Mesenchymal stem cell (in vitro differentiated cells and primary cell): ENCODE measurements at regions not wholly inside any gene's neighbourhood (a gene's known extent, or its start where the extent isn't known, plus 50 kb on each side); places are given as distances from the start of the nearest gene placed in this dataset.

Source experiments
- DNase-seq: peaks from one replicate; pipeline ENCODE4 v3.0.0-alpha.2; 2013
- H2AFZ ChIP-seq: one replicate; pipeline ENCODE4 v1.6.1; 2013; ENCODE audit warnings: low read depth, mild to moderate bottlenecking, control low read depth, inconsistent platforms, low read length, moderate library complexity
- H2AK5ac ChIP-seq: 2 replicates; pipeline ENCODE4 v1.6.1; 2013; ENCODE audit warnings: low read length, moderate library complexity, mild to moderate bottlenecking, inconsistent platforms; ENCODE audit not compliant: severe bottlenecking
- H2BK120ac ChIP-seq: one replicate; pipeline ENCODE4 v1.6.1; 2013; ENCODE audit warnings: low read depth, mild to moderate bottlenecking, inconsistent platforms, low read length, moderate library complexity
- H2BK12ac ChIP-seq, 2 experiments: one replicate each; pipeline ENCODE4 v1.6.1; 2013; ENCODE audit warnings: inconsistent platforms in 2 of 2, low read length in 2 of 2, mild to moderate bottlenecking in 2 of 2, moderate library complexity in 2 of 2, control low read depth in 1 of 2
- H2BK15ac ChIP-seq: one replicate; pipeline ENCODE4 v1.6.1; 2013; ENCODE audit warnings: mild to moderate bottlenecking, low read depth, inconsistent platforms; ENCODE audit not compliant: poor library complexity, severe bottlenecking
- H2BK5ac ChIP-seq: 2 replicates; pipeline ENCODE4 v1.6.1; 2013; ENCODE audit warnings: low read depth, mild to moderate bottlenecking, low read length, control low read depth, inconsistent platforms; ENCODE audit not compliant: poor library complexity, severe bottlenecking
- H3K14ac ChIP-seq, 2 experiments: one replicate each; pipeline ENCODE4 v1.6.1; 2013; ENCODE audit warnings: inconsistent platforms in 2 of 2, low read length in 2 of 2, control low read depth in 1 of 2, mild to moderate bottlenecking in 1 of 2, moderate library complexity in 1 of 2
- H3K18ac ChIP-seq, 2 experiments: one replicate each; pipeline ENCODE4 v1.6.1; 2013; ENCODE audit warnings: inconsistent platforms in 2 of 2, low read length in 2 of 2, control low read depth in 1 of 2, low read depth in 1 of 2, mild to moderate bottlenecking in 1 of 2
- H3K23ac ChIP-seq, 2 experiments: one replicate each; pipeline ENCODE4 v1.6.1; 2013; ENCODE audit warnings: inconsistent platforms in 2 of 2, low read length in 2 of 2, mild to moderate bottlenecking in 2 of 2, moderate library complexity in 2 of 2, control low read depth in 1 of 2
- H3K27ac ChIP-seq: 2 replicates; pipeline ENCODE4 v1.5.1; 2013; ENCODE audit warnings: mild to moderate bottlenecking, moderate library complexity, low read length, control low read depth, inconsistent platforms; ENCODE audit not compliant: poor library complexity, severe bottlenecking
- H3K27me3 ChIP-seq, 2 experiments: 2 replicates each; pipeline versions ENCODE4 v1.6.1 to v1.7.0; 2013; ENCODE audit warnings: low read length in 2 of 2, mild to moderate bottlenecking in 2 of 2, moderate library complexity in 2 of 2, control low read depth in 1 of 2, inconsistent platforms in 1 of 2; ENCODE audit not compliant: control insufficient read depth in 1 of 2, insufficient read depth in 1 of 2
- H3K36me3 ChIP-seq, 2 experiments: 2 replicates each; pipeline versions ENCODE4 v1.6.1 to v1.7.0; 2013; ENCODE audit warnings: low read length in 2 of 2, control low read depth in 1 of 2, inconsistent platforms in 1 of 2, low read depth in 1 of 2, mild to moderate bottlenecking in 1 of 2; ENCODE audit not compliant: insufficient read depth in 2 of 2, control insufficient read depth in 1 of 2
- H3K4ac ChIP-seq, 2 experiments: one replicate each; pipeline ENCODE4 v1.6.1; 2013; ENCODE audit warnings: inconsistent platforms in 2 of 2, low read length in 2 of 2, mild to moderate bottlenecking in 2 of 2, moderate library complexity in 2 of 2, control low read depth in 1 of 2, low read depth in 1 of 2
- H3K4me1 ChIP-seq: 2 replicates; pipeline ENCODE4 v1.6.1; 2013; ENCODE audit warnings: low read depth, low read length, control low read depth; ENCODE audit not compliant: control insufficient read depth, insufficient read depth
- H3K4me2 ChIP-seq: 2 replicates; pipeline ENCODE4 v1.6.1; 2013; ENCODE audit warnings: low read length, mild to moderate bottlenecking, inconsistent platforms; ENCODE audit not compliant: poor library complexity, severe bottlenecking
- H3K4me3 ChIP-seq, 2 experiments: 2 replicates each; pipeline versions ENCODE4 v1.5.1 to v1.7.0; 2013; ENCODE audit warnings: low read length in 2 of 2, mild to moderate bottlenecking in 2 of 2, control low read depth in 1 of 2, low read depth in 1 of 2; ENCODE audit not compliant: insufficient read depth in 1 of 2
- H3K79me1 ChIP-seq: replicated peaks from 2 replicates; pipeline ENCODE4 v1.6.1; 2013; ENCODE audit warnings: mild to moderate bottlenecking, control low read depth, low read length, inconsistent platforms; ENCODE audit not compliant: poor library complexity, severe bottlenecking
- H3K9ac ChIP-seq: 2 replicates; pipeline ENCODE4 v1.7.0; 2013; ENCODE audit warnings: mild to moderate bottlenecking, low read length, moderate library complexity
- H3K9me3 ChIP-seq: 2 replicates; pipeline ENCODE4 v1.7.0; 2013; ENCODE audit warnings: mild to moderate bottlenecking, low read length; ENCODE audit not compliant: control insufficient read depth
- H4K8ac ChIP-seq: one replicate; pipeline ENCODE4 v1.6.1; 2013; ENCODE audit warnings: inconsistent platforms, mild to moderate bottlenecking, low read length, moderate library complexity
- H4K91ac ChIP-seq: one replicate; pipeline ENCODE4 v1.6.1; 2013; ENCODE audit warnings: mild to moderate bottlenecking, low read length, inconsistent platforms
- WGBS: methylation state at CpG from one replicate; pipeline ENCODE4 v1.1.7; 2013; ENCODE audit warnings: mixed read lengths; 5-methylcytosine and 5-hydroxymethylcytosine counted together

DNA sequence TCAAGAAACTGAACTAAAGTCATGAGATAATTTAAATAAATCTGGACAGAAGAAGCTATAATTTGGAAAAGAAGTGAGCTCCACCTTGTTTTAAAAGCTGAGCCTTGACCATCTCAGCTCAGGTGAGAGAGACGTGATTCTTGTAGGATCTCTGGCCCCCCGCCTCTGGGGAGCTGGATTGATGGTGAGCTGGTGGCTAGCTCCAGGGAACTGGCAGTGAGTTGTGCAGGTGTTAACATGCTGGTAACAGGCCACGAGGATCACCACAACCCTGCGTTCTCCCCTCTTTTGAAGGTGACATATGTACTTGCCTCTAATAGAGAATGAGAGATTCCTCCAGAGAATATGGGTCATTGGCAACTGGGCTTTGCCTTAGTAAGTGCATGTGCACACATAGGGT, 485.1 kb downstream of the IRS2 start:
- no peak overlapping the region for H4K91ac ChIP-seq
- no peaks in the 10 kb centered on the region for H3K79me1 ChIP-seq
- no peak overlapping the region for H2BK15ac ChIP-seq
- H3K27ac ChIP-seq, result no peak overlapping the region
- no peaks in the 10 kb centered on the region for H3K4me1 ChIP-seq
- peaks cover 10 to 33% of the 10 kb centered on the region in 2 experiments for H3K27me3 ChIP-seq
- H3K36me3 ChIP-seq, result no peaks in the 10 kb centered on the region
- no peak overlapping the region for H3K4me3 ChIP-seq
- no peak overlapping the region for H3K23ac ChIP-seq
- H3K4me2 ChIP-seq, result no peak overlapping the region
- no peak overlapping the region for H3K14ac ChIP-seq
- H3K18ac ChIP-seq, result no peak overlapping the region
- no peak overlapping the region for H2BK12ac ChIP-seq
- H2AFZ ChIP-seq, result no peak overlapping the region
- DNase-seq, result no peak
- H3K9me3 ChIP-seq, result no peaks in the 10 kb centered on the region
- H2BK120ac ChIP-seq, result no peak overlapping the region
- no peak overlapping the region for H2BK5ac ChIP-seq
- no peak overlapping the region for H2AK5ac ChIP-seq
- no peak overlapping the region for H4K8ac ChIP-seq
- no peak overlapping the region for H3K4ac ChIP-seq
- H3K9ac ChIP-seq, result no peak overlapping the region
- 98% methylated on average over 4 of the region's 4 CpGs for WGBS

DNA sequence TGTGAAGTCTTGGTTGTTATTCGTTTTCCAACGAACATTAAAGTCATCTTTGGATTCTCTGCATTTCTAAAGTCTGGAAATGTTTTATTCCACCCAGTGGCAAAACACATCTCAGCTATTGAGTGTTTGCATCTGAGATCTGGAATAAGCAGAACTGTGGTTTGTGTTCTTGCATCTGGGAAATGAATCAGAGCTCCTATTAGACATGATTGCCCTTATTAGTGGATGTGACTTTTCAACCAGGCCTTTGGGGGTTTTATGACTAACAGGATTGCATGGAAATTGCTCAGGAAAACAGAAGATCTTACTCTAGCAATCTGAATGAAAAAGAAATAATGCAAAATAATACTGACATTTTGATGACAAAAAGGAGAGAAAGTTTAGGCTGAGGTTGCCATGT, 488.8 kb downstream of the IRS2 start:
- no peak overlapping the region for H2BK5ac ChIP-seq
- H3K79me1 ChIP-seq, result no peaks in the 10 kb centered on the region
- peaks cover 0 to 18% of the 10 kb centered on the region in 2 experiments for H3K27me3 ChIP-seq
- H3K4me2 ChIP-seq, result no peak overlapping the region
- no peak overlapping the region for H2AFZ ChIP-seq
- no peak overlapping the region for H3K14ac ChIP-seq
- peak; percentile 59 for DNase-seq
- no peak overlapping the region for H3K4ac ChIP-seq
- H2BK15ac ChIP-seq, result no peak overlapping the region
- H2BK12ac ChIP-seq, result no peak overlapping the region
- peaks cover 4% of the 10 kb centered on the region for H3K9me3 ChIP-seq
- H4K8ac ChIP-seq, result no peak overlapping the region
- no peak overlapping the region for H3K4me3 ChIP-seq
- no peak overlapping the region for H3K18ac ChIP-seq
- peak overlapping the region; percentile 13 for H3K9ac ChIP-seq
- H3K27ac ChIP-seq, result no peak overlapping the region
- no peak overlapping the region for H4K91ac ChIP-seq
- 100% methylated on average over 2 of the region's 2 CpGs for WGBS
- no peak overlapping the region for H2AK5ac ChIP-seq
- H2BK120ac ChIP-seq, result no peak overlapping the region
- no peaks in the 10 kb centered on the region for H3K36me3 ChIP-seq
- no peak overlapping the region for H3K23ac ChIP-seq
- no peaks in the 10 kb centered on the region for H3K4me1 ChIP-seq

DNA sequence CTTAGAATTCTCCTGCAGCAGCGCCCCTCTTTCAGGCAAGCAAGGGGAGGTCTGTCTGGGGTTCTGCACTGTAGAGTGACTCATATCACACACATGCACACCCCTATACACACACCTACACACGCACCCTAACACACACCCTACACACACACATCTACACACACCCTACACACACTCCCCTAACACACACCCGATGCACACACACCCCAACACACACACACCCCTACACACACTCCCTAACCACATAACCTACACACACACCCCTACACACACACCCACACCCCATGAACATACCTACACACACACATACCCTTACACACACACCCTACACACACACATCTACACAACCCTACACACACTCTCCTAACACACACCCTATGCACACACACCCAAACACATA, 493.2 kb downstream of the IRS2 start:
- WGBS, result 98% methylated on average over 3 of the region's 3 CpGs

DNA sequence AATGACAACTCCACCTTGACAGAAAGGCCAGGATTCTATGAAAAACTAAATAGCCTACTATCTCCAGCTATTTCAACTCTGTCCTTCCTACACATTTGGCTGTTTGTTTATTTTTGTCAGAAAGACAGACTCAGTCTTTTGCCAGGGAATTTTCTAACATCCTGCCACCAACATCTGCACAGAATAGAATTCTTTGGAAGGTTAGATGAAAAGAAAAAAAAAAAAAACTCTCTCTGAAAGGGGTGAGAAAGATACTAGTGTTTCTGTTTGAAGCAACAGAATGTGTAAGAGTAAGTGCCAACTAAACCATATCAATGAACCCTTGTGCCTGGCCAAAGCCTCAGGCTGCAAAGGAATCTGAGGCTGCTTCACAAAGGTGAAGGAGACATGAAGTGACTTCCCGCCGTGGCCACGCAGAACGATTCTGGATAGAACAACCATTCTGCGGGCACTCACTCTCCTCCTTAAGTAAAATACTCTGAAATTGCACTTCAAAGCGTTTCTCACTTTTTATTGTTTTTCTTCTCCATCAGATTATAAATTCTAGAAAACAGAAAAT, 498.2 kb downstream of the IRS2 start:
- H2BK5ac ChIP-seq, result no peak overlapping the region
- no peaks in the 10 kb centered on the region for H3K9me3 ChIP-seq
- no peak overlapping the region for H4K91ac ChIP-seq
- H3K9ac ChIP-seq, result no peak overlapping the region
- H2BK120ac ChIP-seq, result no peak overlapping the region
- H4K8ac ChIP-seq, result no peak overlapping the region
- peaks cover 0 to 4% of the 10 kb centered on the region in 2 experiments for H3K27me3 ChIP-seq
- no peak overlapping the region for H3K4me3 ChIP-seq
- H3K4me2 ChIP-seq, result no peak overlapping the region
- no peak overlapping the region for H3K23ac ChIP-seq
- H3K14ac ChIP-seq, result no peak overlapping the region
- peak overlapping the region in 1 of 2 experiments; percentile 6 for H2BK12ac ChIP-seq
- H3K36me3 ChIP-seq, result no peaks in the 10 kb centered on the region
- 94% methylated on average over 5 of the region's 6 CpGs for WGBS
- no peak overlapping the region for H2BK15ac ChIP-seq
- no peak overlapping the region for H3K4ac ChIP-seq
- H3K18ac ChIP-seq, result no peak overlapping the region
- H3K4me1 ChIP-seq, result no peaks in the 10 kb centered on the region
- H2AK5ac ChIP-seq, result no peak overlapping the region
- no peak overlapping the region for H3K27ac ChIP-seq
- DNase-seq, result no peak
- H2AFZ ChIP-seq, result no peak overlapping the region
- no peaks in the 10 kb centered on the region for H3K79me1 ChIP-seq

More for the DNA sequence above, 493.2 kb downstream of the IRS2 start:
- H3K4me1 ChIP-seq, result no peaks in the 10 kb centered on the region
- no peak overlapping the region for H4K91ac ChIP-seq
- H3K4me3 ChIP-seq, result no peak overlapping the region
- peak overlapping the region in 1 of 2 experiments; percentile 53 for H3K14ac ChIP-seq
- H4K8ac ChIP-seq, result no peak overlapping the region
- H3K27me3 ChIP-seq, result peaks cover 0 to 4% of the 10 kb centered on the region in 2 experiments
- H3K23ac ChIP-seq, result no peak overlapping the region
- no peak overlapping the region for H2BK5ac ChIP-seq
- H3K36me3 ChIP-seq, result no peaks in the 10 kb centered on the region
- no peak overlapping the region for H2BK12ac ChIP-seq
- H3K9me3 ChIP-seq, result peaks cover 4% of the 10 kb centered on the region
- no peak overlapping the region for H2BK15ac ChIP-seq
- no peaks in the 10 kb centered on the region for H3K79me1 ChIP-seq
- H3K4me2 ChIP-seq, result no peak overlapping the region
- H3K18ac ChIP-seq, result no peak overlapping the region
- no peak overlapping the region for H2AK5ac ChIP-seq
- no peak overlapping the region for H3K4ac ChIP-seq
- no peak overlapping the region for H2BK120ac ChIP-seq
- H3K9ac ChIP-seq, result no peak overlapping the region
- no peak for DNase-seq
- H2AFZ ChIP-seq, result no peak overlapping the region
- no peak overlapping the region for H3K27ac ChIP-seq
